ENCODE measurements at regions not wholly inside any gene's neighbourhood (a gene's known extent, or its start where the extent isn't known, plus 50 kb on each side); places are given as distances from the start of the nearest gene placed in this dataset.

DNA sequence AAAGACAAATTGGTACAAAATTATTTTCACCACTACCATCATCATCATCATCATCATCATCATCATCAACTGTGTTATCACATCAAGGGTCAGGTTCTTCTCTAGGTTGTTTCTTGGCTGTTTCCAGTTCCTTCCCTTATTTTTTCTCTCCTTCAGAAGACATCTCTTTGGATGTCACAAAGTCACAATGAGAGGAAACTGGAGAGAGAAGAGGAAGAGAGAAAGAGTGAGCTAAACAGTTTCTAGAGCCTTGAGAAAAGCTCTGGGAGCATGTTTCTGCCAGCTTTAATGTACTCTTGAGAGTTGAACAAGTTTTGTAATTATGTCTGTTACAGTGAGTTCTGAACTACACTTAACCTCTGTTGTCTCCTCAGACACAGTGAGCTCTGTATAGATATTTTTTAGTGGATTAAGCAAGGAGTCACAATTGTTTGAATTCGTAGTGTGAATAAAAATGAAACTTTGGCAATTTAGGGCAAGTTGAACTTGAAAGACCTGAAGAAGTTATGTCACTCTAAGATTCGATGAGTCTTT lies 123.0 kb upstream of the AKIRIN2 start:
- no peaks in the 10 kb centered on the region for H3K36me3 ChIP-seq (ENCODE audit: control insufficient read depth, insufficient read depth, low read length)
- peaks cover 5% of the 10 kb centered on the region for H3K4me1 ChIP-seq (ENCODE audit: control insufficient read depth, insufficient read depth, low read length)
- H3K9me3 ChIP-seq (replicated peaks; ENCODE audit: control insufficient read depth, low read depth, low read length), result no peaks in the 10 kb centered on the region
- 18% methylated on average over 2 of the region's 2 CpGs for WGBS (ENCODE audit: insufficient coverage)
- DNase-seq, result peak; percentile 80
- H3K4me3 ChIP-seq (ENCODE audit: low read length), result no peak overlapping the region
- H3K27ac ChIP-seq (ENCODE audit: low read length), result peak overlapping the region; percentile 85
- no peaks in the 10 kb centered on the region for H3K27me3 ChIP-seq (ENCODE audit: control insufficient read depth, insufficient read depth, low read length)

DNA sequence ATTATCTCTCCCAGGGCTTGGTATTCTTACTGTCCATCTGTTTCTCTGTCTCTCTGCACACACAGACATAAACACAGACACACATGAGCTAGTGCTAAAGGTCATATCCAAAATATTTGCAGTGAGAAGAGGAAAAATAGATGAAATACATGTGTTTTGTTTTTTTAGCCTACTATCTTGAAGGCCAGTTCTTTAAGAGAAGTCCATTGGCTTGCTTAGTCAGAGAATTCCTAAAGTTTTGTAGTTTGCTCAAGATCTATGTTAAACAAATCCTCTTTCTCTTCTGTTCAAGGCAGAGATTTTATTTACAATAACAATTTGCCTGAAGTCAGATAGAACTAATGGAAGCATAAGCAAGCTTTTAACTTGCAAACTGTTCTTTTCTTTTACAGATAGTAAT lies 120.0 kb upstream of the AKIRIN2 start:
- H3K4me3 ChIP-seq (ENCODE audit: low read length), result no peak overlapping the region
- H3K27me3 ChIP-seq (ENCODE audit: control insufficient read depth, insufficient read depth, low read length), result no peaks in the 10 kb centered on the region
- peak; percentile 77 for DNase-seq
- H3K4me1 ChIP-seq (ENCODE audit: control insufficient read depth, insufficient read depth, low read length), result peaks cover 11% of the 10 kb centered on the region
- no peaks in the 10 kb centered on the region for H3K36me3 ChIP-seq (ENCODE audit: control insufficient read depth, insufficient read depth, low read length)
- no peaks in the 10 kb centered on the region for H3K9me3 ChIP-seq (replicated peaks; ENCODE audit: control insufficient read depth, low read depth, low read length)
- H3K27ac ChIP-seq (ENCODE audit: low read length), result peak overlapping the region; percentile 13

DNA sequence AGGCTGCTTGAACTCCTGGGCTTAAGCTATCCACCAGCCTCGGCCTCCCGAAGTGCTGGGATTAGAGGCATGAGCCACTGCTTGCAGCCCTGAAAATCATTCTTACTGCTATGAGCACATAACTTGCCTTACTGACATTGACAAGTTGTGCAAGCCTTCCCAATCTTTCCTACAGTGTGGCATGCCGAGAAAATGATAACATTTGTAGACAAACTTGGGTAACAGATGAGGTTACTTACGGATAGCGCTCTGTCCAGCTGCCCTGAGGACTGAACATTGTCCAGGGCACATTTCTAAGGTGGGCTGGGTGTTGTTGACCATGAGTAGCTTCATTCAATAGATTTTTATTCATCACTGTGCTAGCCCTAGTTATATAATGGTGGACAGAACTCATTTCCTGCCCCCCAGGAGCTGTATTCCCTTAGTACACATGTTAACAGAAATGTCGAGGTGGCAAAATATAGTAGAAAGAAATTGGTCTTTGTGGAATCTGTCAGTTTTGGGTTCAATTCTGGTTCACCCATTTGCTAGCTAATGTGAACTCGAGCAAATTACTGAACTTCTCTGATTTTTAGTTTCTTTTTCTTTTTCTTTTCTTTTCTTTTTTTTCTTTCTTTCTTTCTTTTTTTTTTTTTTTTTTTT lies 118.4 kb upstream of the AKIRIN2 start:
- no peak overlapping the region for H3K27ac ChIP-seq (ENCODE audit: low read length)
- no peaks in the 10 kb centered on the region for H3K27me3 ChIP-seq (ENCODE audit: control insufficient read depth, insufficient read depth, low read length)
- H3K9me3 ChIP-seq (replicated peaks; ENCODE audit: control insufficient read depth, low read depth, low read length), result no peaks in the 10 kb centered on the region
- peaks cover 10% of the 10 kb centered on the region for H3K4me1 ChIP-seq (ENCODE audit: control insufficient read depth, insufficient read depth, low read length)
- WGBS (ENCODE audit: insufficient coverage), result 94% methylated on average over 3 of the region's 7 CpGs
- no peak for DNase-seq
- H3K36me3 ChIP-seq (ENCODE audit: control insufficient read depth, insufficient read depth, low read length), result no peaks in the 10 kb centered on the region
- no peak overlapping the region for H3K4me3 ChIP-seq (ENCODE audit: low read length)

DNA sequence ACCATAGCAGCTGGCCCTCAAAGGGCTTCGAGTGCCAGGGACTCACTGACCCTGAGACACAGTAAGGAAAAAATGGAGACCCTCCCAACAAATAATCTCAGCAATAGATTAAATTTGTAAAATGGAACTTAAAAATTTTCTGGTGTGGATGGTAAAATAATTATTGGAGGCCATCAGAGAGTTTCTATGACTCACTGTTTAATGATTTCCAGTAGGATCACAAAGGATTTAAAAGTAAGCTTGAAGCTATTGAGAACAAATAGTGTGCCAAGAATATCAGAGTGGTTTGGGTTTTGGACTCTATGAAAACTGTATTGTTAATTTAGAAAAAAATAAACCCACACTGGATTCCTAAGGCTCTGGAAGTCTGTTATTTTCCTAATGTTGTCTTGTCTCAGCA lies 115.2 kb upstream of the AKIRIN2 start:
- no CpG with 5 or more reads among the region's 1 CpG for WGBS (ENCODE audit: insufficient coverage)
- H3K4me3 ChIP-seq (ENCODE audit: low read length), result no peak overlapping the region
- no peaks in the 10 kb centered on the region for H3K27me3 ChIP-seq (ENCODE audit: control insufficient read depth, insufficient read depth, low read length)
- H3K4me1 ChIP-seq (ENCODE audit: control insufficient read depth, insufficient read depth, low read length), result peaks cover 8% of the 10 kb centered on the region
- no peaks in the 10 kb centered on the region for H3K36me3 ChIP-seq (ENCODE audit: control insufficient read depth, insufficient read depth, low read length)
- H3K27ac ChIP-seq (ENCODE audit: low read length), result peak overlapping the region; percentile 60
- H3K9me3 ChIP-seq (replicated peaks; ENCODE audit: control insufficient read depth, low read depth, low read length), result no peaks in the 10 kb centered on the region
- peak; percentile 82 for DNase-seq

DNA sequence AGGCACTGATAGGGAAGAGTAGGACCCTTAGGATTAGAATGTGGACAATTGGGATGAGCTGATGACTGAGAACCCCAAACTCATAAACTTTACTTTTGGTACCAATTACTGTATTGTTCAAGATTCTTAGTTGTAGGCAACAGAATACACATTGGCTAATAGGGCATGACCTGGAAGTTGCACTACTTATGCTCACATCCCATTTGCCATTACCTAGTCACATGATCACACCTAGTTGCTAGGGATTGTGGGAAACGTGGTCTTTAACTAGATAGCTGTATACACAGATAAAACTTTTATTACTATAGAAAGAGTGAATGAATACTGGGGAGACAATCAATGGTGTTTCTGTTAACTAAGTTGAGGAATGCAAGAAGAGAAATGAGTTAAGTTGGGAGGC lies 113.4 kb upstream of the AKIRIN2 start:
- no peak overlapping the region for H3K27ac ChIP-seq (ENCODE audit: low read length)
- WGBS (ENCODE audit: insufficient coverage), result no CpG with 5 or more reads among the region's 1 CpG
- no peaks in the 10 kb centered on the region for H3K36me3 ChIP-seq (ENCODE audit: control insufficient read depth, insufficient read depth, low read length)
- DNase-seq, result no peak
- H3K4me1 ChIP-seq (ENCODE audit: control insufficient read depth, insufficient read depth, low read length), result peaks cover 8% of the 10 kb centered on the region
- no peaks in the 10 kb centered on the region for H3K27me3 ChIP-seq (ENCODE audit: control insufficient read depth, insufficient read depth, low read length)
- no peak overlapping the region for H3K4me3 ChIP-seq (ENCODE audit: low read length)
- H3K9me3 ChIP-seq (replicated peaks; ENCODE audit: control insufficient read depth, low read depth, low read length), result no peaks in the 10 kb centered on the region

DNA sequence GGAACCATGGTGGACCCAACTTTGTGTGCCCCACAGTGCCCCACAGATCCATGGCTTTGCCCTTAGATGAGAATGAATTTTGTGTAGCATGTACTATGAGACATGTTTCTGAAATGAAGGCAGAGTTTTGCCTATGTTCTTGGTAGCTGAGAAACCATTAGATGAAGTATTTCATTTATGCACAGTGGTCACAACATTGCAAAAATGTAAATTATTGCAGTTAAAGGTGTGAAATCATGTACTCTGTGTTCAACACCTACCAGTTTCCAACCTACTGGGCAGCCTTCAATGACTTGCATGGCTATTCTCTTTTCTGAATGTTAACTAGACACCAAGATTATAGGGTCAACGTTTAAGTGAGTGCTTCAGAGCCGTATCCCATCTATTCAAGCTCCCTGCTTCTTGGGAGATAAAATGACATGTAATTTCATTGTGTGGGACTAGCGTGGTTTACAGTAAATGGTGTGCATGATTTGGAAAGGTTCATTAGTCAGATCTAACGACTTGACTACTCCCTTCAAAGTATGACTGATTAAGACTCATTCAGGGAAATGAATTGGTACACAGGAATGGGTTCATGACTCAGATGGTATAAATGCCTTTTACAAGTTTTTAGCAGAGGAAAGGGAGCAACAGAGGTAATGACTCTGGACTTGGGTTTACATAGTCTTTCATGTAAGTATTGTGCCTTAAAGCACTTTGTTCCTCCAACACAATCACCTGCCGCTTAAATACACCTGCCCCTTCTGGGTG lies 106.1 kb upstream of the AKIRIN2 start:
- Histone ChIP-seq H3K4me1 (ENCODE audit: control insufficient read depth, insufficient read depth, low read length) (peaks cover 6% of the 10 kb centered on the region), H3K36me3 (ENCODE audit: control insufficient read depth, insufficient read depth, low read length) (no peaks in the 10 kb centered on the region), H3K27ac (ENCODE audit: low read length) (no peak overlapping the region), H3K4me3 (ENCODE audit: low read length) (no peak overlapping the region), H3K27me3 (ENCODE audit: control insufficient read depth, insufficient read depth, low read length) (no peaks in the 10 kb centered on the region), H3K9me3 (replicated peaks; ENCODE audit: control insufficient read depth, low read depth, low read length) (no peaks in the 10 kb centered on the region)
- WGBS (ENCODE audit: insufficient coverage), result no CpG with 5 or more reads among the region's 5 CpGs
- DNase-seq, result no peak

DNA sequence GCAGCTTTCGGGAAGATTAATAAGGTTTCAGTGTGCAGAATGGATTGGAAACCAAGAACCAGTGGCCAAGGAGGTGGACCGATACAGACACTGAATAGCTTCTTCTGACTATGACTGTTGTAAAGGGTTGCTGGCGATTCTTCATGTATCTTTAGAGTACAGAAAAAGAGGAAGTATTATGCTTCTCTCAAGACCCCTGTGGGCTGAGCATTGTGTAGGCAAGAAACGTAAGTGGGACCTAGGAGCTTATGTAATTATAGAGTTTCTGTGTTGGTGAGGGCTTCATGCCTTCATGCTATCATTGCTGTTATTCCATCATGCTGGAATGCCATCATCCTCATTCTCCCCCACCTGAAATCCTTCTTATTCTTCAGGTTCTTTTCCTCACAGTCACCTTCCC lies 105.4 kb upstream of the AKIRIN2 start:
- peaks cover 6% of the 10 kb centered on the region for H3K4me1 ChIP-seq (ENCODE audit: control insufficient read depth, insufficient read depth, low read length)
- no peak for DNase-seq
- H3K4me3 ChIP-seq (ENCODE audit: low read length), result no peak overlapping the region
- H3K9me3 ChIP-seq (replicated peaks; ENCODE audit: control insufficient read depth, low read depth, low read length), result no peaks in the 10 kb centered on the region
- WGBS (ENCODE audit: insufficient coverage), result 94% methylated on average over 2 of the region's 4 CpGs
- H3K27ac ChIP-seq (ENCODE audit: low read length), result no peak overlapping the region
- H3K27me3 ChIP-seq (ENCODE audit: control insufficient read depth, insufficient read depth, low read length), result no peaks in the 10 kb centered on the region
- no peaks in the 10 kb centered on the region for H3K36me3 ChIP-seq (ENCODE audit: control insufficient read depth, insufficient read depth, low read length)

DNA sequence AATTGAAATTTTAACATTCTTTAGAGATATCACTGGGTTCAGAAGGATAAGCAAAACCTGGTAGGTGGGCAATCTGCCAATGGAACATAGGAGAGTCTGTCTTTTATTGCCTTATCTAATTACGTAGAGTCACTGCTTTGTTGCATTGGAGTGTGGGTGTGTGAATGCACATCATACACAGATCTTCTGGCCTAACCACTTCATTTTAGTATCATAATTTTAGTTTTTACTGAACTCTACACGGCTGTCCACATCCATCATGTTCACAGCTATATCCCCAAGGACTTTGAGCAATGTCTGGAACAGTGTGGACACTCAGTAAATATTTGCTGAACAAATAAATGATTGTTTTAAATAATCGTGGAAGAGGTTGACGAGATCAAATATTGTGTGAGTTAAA lies 104.6 kb upstream of the AKIRIN2 start:
- Histone ChIP-seq H3K27me3 (ENCODE audit: control insufficient read depth, insufficient read depth, low read length) (no peaks in the 10 kb centered on the region), H3K27ac (ENCODE audit: low read length) (no peak overlapping the region), H3K4me3 (ENCODE audit: low read length) (no peak overlapping the region), H3K9me3 (replicated peaks; ENCODE audit: control insufficient read depth, low read depth, low read length) (no peaks in the 10 kb centered on the region), H3K4me1 (ENCODE audit: control insufficient read depth, insufficient read depth, low read length) (peaks cover 6% of the 10 kb centered on the region), H3K36me3 (ENCODE audit: control insufficient read depth, insufficient read depth, low read length) (no peaks in the 10 kb centered on the region)
- DNase-seq, result peak; percentile 77
- no CpG with 5 or more reads among the region's 4 CpGs for WGBS (ENCODE audit: insufficient coverage)

DNA sequence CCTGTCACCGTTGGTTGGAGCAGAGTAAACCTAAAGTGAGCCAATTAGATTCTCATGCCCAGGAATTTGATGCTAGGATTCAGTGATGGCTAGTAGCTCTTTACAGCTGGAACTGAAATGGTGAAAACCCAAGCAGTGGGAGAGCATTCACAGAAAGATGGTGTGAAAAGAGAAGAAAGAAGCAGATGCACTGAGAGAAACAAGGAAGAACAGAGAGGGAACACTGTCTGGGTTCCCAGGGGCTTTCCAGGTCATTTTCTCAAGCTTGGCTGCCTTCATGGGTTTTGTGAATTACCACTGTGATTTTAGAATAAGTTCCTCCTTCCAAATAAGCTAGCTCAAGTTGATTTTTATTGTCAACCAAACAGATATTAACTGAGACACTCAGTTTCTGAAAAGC lies 104.1 kb upstream of the AKIRIN2 start:
- Histone ChIP-seq H3K4me1 (ENCODE audit: control insufficient read depth, insufficient read depth, low read length) (peaks cover 6% of the 10 kb centered on the region), H3K36me3 (ENCODE audit: control insufficient read depth, insufficient read depth, low read length) (no peaks in the 10 kb centered on the region), H3K4me3 (ENCODE audit: low read length) (no peak overlapping the region), H3K27ac (ENCODE audit: low read length) (no peak overlapping the region), H3K9me3 (replicated peaks; ENCODE audit: control insufficient read depth, low read depth, low read length) (no peaks in the 10 kb centered on the region), H3K27me3 (ENCODE audit: control insufficient read depth, insufficient read depth, low read length) (no peaks in the 10 kb centered on the region)
- WGBS (ENCODE audit: insufficient coverage), result 38% methylated on average over 1 of the region's 1 CpG
- peak; percentile 45 for DNase-seq

DNA sequence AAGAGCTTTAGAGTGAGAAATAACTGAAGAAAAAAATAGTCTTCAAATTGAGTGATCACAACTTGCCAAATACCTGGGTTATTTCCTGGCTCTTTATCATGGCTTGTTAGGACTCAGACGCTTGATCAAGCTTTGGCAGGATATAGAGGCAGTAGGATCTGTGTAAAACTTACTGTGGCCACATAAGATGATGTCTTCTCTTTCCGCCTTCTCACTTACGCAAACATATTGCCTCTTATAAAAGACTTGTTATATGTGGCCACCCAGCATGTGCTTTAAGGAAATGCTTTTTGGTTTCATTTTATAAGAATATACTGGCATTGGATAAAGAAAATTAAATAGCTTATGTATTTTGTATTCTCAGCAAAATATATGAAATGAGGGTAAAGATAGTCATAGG lies 101.8 kb upstream of the AKIRIN2 start:
- Histone ChIP-seq H3K4me1 (ENCODE audit: control insufficient read depth, insufficient read depth, low read length) (peaks cover 6% of the 10 kb centered on the region), H3K4me3 (ENCODE audit: low read length) (no peak overlapping the region), H3K27me3 (ENCODE audit: control insufficient read depth, insufficient read depth, low read length) (no peaks in the 10 kb centered on the region), H3K9me3 (replicated peaks; ENCODE audit: control insufficient read depth, low read depth, low read length) (no peaks in the 10 kb centered on the region), H3K27ac (ENCODE audit: low read length) (no peak overlapping the region), H3K36me3 (ENCODE audit: control insufficient read depth, insufficient read depth, low read length) (no peaks in the 10 kb centered on the region)
- no peak for DNase-seq
- WGBS (ENCODE audit: insufficient coverage), result no CpG with 5 or more reads among the region's 3 CpGs

All from muscle of leg (tissue), 3 donors.